ENCODE measurements at regions not wholly inside any gene's neighbourhood (a gene's known extent, or its start where the extent isn't known, plus 50 kb on each side); places are given as distances from the start of the nearest gene placed in this dataset.

- no peak for TF ChIP-seq PPARA (CRISPR knock-in tag; IDR thresholded peaks at IDR 0.05; ENCODE audit: borderline replicate concordance)
- TF ChIP-seq, protein P1, sequence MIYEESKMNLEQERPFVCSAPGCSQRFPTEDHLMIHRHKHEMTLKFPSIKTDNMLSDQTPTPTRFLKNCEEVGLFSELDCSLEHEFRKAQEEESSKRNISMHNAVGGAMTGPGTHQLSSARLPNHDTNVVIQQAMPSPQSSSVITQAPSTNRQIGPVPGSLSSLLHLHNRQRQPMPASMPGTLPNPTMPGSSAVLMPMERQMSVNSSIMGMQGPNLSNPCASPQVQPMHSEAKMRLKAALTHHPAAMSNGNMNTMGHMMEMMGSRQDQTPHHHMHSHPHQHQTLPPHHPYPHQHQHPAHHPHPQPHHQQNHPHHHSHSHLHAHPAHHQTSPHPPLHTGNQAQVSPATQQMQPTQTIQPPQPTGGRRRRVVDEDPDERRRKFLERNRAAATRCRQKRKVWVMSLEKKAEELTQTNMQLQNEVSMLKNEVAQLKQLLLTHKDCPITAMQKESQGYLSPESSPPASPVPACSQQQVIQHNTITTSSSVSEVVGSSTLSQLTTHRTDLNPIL (CRISPR knock-in tag; IDR thresholded peaks at IDR 0.05; ENCODE audit: low read depth), result no peak
- no peak for TF ChIP-seq ZFP30 (CRISPR knock-in tag; IDR thresholded peaks at IDR 0.05)
- TF ChIP-seq, protein P2, sequence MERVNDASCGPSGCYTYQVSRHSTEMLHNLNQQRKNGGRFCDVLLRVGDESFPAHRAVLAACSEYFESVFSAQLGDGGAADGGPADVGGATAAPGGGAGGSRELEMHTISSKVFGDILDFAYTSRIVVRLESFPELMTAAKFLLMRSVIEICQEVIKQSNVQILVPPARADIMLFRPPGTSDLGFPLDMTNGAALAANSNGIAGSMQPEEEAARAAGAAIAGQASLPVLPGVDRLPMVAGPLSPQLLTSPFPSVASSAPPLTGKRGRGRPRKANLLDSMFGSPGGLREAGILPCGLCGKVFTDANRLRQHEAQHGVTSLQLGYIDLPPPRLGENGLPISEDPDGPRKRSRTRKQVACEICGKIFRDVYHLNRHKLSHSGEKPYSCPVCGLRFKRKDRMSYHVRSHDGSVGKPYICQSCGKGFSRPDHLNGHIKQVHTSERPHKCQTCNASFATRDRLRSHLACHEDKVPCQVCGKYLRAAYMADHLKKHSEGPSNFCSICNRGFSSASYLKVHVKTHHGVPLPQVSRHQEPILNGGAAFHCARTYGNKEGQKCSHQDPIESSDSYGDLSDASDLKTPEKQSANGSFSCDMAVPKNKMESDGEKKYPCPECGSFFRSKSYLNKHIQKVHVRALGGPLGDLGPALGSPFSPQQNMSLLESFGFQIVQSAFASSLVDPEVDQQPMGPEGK (CRISPR knock-in tag; IDR thresholded peaks at IDR 0.05; ENCODE audit: borderline replicate concordance), result no peak
- no peak for TF ChIP-seq CSDC2 (CRISPR knock-in tag; IDR thresholded peaks at IDR 0.05)
- no peak for TF ChIP-seq ZFP3 (CRISPR knock-in tag; IDR thresholded peaks at IDR 0.05)
- TF ChIP-seq SNAI2 (CRISPR knock-in tag; IDR thresholded peaks at IDR 0.05), result no peak
- no peak for TF ChIP-seq ESRRG (CRISPR knock-in tag; IDR thresholded peaks at IDR 0.05)
- TF ChIP-seq ZNF70 (CRISPR knock-in tag; IDR thresholded peaks at IDR 0.05), result no peak
Observed at GRCh38 chr18:73201940-73202339, 334.2 kb upstream of the NETO1 start.
